Parathyroid adenoma (tissue), 2 donors: ENCODE measurements at regions not wholly inside any gene's neighbourhood (a gene's known extent, or its start where the extent isn't known, plus 50 kb on each side); places are given as distances from the start of the nearest gene placed in this dataset.

Experiments
- H2AFZ ChIP-seq: fragments of 300-600 bp; sonication (generic); one replicate; pipeline ENCODE4 v1.7.0; 2017; ENCODE audit warnings: antibody characterized with exemption, mild to moderate bottlenecking
- H3K27ac ChIP-seq: fragments of 300-600 bp; sonication (generic); one replicate; pipeline ENCODE4 v1.7.0; 2017
- H3K27me3 ChIP-seq: fragments of 300-600 bp; sonication (generic); one replicate; pipeline ENCODE4 v1.7.0; 2017; ENCODE audit warnings: low read length; ENCODE audit not compliant: control insufficient read depth, insufficient read depth
- H3K36me3 ChIP-seq: fragments of 300-600 bp; sonication (generic); one replicate; pipeline ENCODE4 v1.7.0; 2017; ENCODE audit warnings: low read length; ENCODE audit not compliant: control insufficient read depth, insufficient read depth
- H3K4me1 ChIP-seq: fragments of 300-600 bp; sonication (generic); one replicate; pipeline ENCODE4 v1.7.0; 2017; ENCODE audit warnings: control low read depth
- H3K4me2 ChIP-seq: fragments of 300-600 bp; sonication (generic); one replicate; pipeline ENCODE4 v1.7.0; 2017; ENCODE audit warnings: low read length
- H3K4me3 ChIP-seq: fragments of 300-600 bp; sonication (generic); one replicate; pipeline ENCODE4 v1.7.0; 2017; ENCODE audit warnings: low read depth, low read length
- H3K79me2 ChIP-seq: fragments of 300-600 bp; sonication (generic); one replicate; pipeline ENCODE4 v1.7.0; 2017; ENCODE audit warnings: control low read depth
- H3K9ac ChIP-seq: fragments of 300-600 bp; sonication (generic); one replicate; pipeline ENCODE4 v1.7.0; 2017; ENCODE audit warnings: mild to moderate bottlenecking
- H3K9me3 ChIP-seq: fragments of 300-600 bp; sonication (generic); one replicate; pipeline ENCODE4 v1.7.0; 2017; ENCODE audit warnings: low read length; ENCODE audit not compliant: control insufficient read depth
- CTCF ChIP-seq: fragments of 300-600 bp; sonication (generic); IDR thresholded peaks from one replicate; pipeline ENCODE4 v1.7.0; 2017; ENCODE audit warnings: antibody characterized with exemption, mild to moderate bottlenecking
- donor health status: primary hyperparathyroidism.

- H3K4me2 ChIP-seq: no peak overlapping the region
- H3K9ac ChIP-seq: no peak overlapping the region
- no peaks in the 10 kb centered on the region for H3K4me1 ChIP-seq
- H3K27ac ChIP-seq: no peak overlapping the region
- H3K27me3 ChIP-seq: no peaks in the 10 kb centered on the region
- no peaks in the 10 kb centered on the region for H3K36me3 ChIP-seq
- no peak for TF ChIP-seq CTCF
- H3K79me2 ChIP-seq: no peaks in the 10 kb centered on the region
- no peak overlapping the region for H2AFZ ChIP-seq
- no peak overlapping the region for H3K4me3 ChIP-seq
- no peaks in the 10 kb centered on the region for H3K9me3 ChIP-seq
Observed at GRCh38 chr5:28253431-28253830, 1215.0 kb upstream of the CDH9 start.

- H3K27ac ChIP-seq: no peak overlapping the region
- no peak for TF ChIP-seq CTCF
- no peaks in the 10 kb centered on the region for H3K4me1 ChIP-seq
- H3K27me3 ChIP-seq: no peaks in the 10 kb centered on the region
- H3K9ac ChIP-seq: no peak overlapping the region
- H3K79me2 ChIP-seq: no peaks in the 10 kb centered on the region
- H3K4me3 ChIP-seq: no peak overlapping the region
- no peaks in the 10 kb centered on the region for H3K36me3 ChIP-seq
- no peak overlapping the region for H2AFZ ChIP-seq
- no peak overlapping the region for H3K4me2 ChIP-seq
- H3K9me3 ChIP-seq: no peaks in the 10 kb centered on the region
Observed at GRCh38 chr5:28249771-28250415, 1211.5 kb upstream of the CDH9 start.

- no peak overlapping the region for H2AFZ ChIP-seq
- no peaks in the 10 kb centered on the region for H3K27me3 ChIP-seq
- H3K9me3 ChIP-seq: no peaks in the 10 kb centered on the region
- H3K4me1 ChIP-seq: no peaks in the 10 kb centered on the region
- no peak overlapping the region for H3K27ac ChIP-seq
- H3K36me3 ChIP-seq: no peaks in the 10 kb centered on the region
- no peak for TF ChIP-seq CTCF
- no peak overlapping the region for H3K9ac ChIP-seq
- no peak overlapping the region for H3K4me3 ChIP-seq
- H3K4me2 ChIP-seq: no peak overlapping the region
- H3K79me2 ChIP-seq: no peaks in the 10 kb centered on the region
Observed at GRCh38 chr5:28234356-28234968, 1196.1 kb upstream of the CDH9 start.

DNA sequence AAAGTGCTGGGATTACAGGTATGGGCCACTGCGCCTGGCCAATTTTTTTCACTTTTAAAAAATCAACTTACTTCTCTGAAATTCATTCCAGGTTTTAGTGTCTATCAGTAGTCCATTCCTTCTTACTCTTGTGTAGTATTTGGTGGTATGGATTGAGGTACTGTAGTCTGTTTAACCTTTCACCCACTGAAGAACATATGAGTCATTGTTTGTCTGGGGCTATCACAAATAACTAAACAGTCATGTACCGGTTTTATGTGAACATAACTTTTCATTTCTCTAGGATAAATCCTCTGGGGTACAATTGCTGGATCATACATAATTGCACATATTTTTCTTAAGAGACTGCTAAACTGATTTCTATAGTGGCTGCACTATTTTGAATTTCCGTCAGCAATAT is 1188.0 kb upstream of the CDH9 start:
- Histone ChIP-seq H3K27me3 (no peaks in the 10 kb centered on the region), H3K9ac (no peak overlapping the region), H3K79me2 (no peaks in the 10 kb centered on the region), H3K27ac (no peak overlapping the region), H3K36me3 (no peaks in the 10 kb centered on the region), H3K9me3 (no peaks in the 10 kb centered on the region), H3K4me2 (no peak overlapping the region), H3K4me3 (no peak overlapping the region), H3K4me1 (no peaks in the 10 kb centered on the region), H2AFZ (no peak overlapping the region)
- no peak for TF ChIP-seq CTCF

- Histone ChIP-seq H3K4me3 (no peak overlapping the region), H2AFZ (no peak overlapping the region), H3K9ac (no peak overlapping the region), H3K9me3 (no peaks in the 10 kb centered on the region), H3K4me1 (no peaks in the 10 kb centered on the region), H3K36me3 (no peaks in the 10 kb centered on the region), H3K27ac (no peak overlapping the region), H3K4me2 (no peak overlapping the region), H3K27me3 (no peaks in the 10 kb centered on the region), H3K79me2 (no peaks in the 10 kb centered on the region)
- TF ChIP-seq CTCF: no peak
Observed at GRCh38 chr5:28219539-28219938, 1181.2 kb upstream of the CDH9 start.
